ENCODE measurements at regions not wholly inside any gene's neighbourhood (a gene's known extent, or its start where the extent isn't known, plus 50 kb on each side); places are given as distances from the start of the nearest gene placed in this dataset.
"Not testable (repeated sequence)": the region's sequence is repeated elsewhere in the genome, so short reads cannot be mapped to it uniquely, and the experiment has no call there.

DNA sequence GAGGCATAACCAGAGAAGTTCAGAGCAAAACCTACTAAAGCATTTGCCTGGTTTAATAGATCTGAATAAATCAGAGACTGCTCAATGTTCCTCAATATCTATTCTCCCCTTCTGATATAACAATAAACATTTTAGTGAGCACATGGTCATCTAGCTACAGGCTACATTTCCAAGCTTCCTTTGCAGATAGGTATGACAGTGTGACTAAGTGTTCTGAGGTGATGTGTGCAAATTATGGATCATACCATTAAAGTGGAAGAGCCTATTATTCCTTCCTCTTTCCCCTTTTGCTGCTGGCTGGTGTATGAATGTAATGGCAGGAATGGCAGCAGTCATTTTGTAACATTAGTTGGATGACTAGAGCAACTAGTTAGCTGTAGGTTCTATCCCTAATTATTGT, 285.8 kb upstream of the RASA1 start:
- DNase-seq, result no peak

DNA sequence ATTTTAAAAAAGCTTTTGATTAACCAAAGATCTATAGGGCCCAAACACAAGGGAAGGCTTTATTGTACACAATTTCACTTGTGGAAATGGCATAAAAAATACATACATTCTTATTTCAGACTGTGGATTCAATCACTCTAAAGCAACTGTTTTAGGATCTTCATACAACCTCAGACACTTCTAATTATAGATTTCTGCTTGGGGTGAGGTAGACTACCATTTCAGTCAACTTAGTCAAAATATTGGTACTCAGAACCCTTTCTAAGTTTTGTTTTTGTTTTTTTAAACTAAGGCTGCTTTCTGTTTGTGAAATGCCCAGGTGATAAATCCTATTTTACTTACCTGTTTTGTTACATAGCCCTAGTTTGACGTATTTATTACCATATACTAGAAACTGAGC, 284.5 kb upstream of the RASA1 start:
- DNase-seq, result no peak

DNA sequence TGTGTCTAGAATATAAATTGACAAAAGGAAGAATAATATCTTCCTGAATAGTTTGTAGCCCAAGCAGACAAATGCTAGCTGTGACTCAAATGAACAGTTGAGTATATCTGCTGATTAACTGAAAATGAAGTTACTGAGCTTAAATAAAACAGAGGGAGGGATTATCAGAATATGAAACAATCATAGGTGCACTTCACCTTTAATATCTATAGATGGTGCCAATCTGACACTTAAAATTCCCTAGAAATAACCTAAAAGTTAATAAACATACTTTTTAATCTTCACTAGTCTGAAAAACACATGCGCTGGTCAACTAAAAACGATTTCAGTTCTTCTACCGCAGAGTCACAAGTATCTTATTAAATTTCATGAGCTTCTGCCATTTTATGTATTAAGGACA, 280.8 kb upstream of the RASA1 start:
- no peak for DNase-seq

DNA sequence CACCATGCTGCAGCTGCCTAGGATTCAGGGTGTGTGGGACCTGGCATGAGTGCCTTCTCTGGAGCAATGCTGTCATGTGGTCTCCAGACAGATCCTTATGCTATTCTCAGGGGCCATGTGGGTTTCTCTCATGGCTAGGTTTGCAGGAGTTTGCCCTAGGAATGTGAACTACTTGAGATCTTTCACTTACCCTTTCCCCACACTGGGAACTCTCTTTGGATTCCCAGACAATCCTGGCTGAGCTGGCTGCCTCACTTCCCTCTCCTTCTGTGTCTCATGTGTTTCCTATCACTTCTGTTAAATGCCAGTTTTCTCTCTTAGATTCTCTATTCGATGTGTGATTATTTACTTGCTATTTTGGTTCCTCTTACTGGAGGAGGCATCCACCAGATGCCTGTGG, 270.2 kb upstream of the RASA1 start:
- no peak for DNase-seq

DNA sequence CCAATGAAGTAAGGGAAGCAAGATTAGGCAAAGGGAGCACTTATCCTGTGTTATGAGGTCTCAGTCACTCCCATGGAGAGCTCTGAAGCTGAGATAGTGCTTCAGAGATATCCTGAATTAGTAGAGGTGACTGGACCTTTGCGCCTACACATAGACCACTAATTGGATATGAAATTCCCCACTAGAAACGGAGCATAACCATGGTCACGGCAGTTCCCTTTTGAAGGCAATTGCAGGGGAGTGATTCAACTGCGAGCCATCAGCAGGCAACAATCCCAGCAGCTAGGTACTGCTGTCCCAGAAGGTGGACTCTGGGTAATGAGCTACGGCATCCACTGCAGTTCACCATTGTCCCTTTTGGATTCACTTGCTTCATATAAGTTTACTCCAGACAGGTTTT, 267.7 kb upstream of the RASA1 start:
- no peak for DNase-seq

DNA sequence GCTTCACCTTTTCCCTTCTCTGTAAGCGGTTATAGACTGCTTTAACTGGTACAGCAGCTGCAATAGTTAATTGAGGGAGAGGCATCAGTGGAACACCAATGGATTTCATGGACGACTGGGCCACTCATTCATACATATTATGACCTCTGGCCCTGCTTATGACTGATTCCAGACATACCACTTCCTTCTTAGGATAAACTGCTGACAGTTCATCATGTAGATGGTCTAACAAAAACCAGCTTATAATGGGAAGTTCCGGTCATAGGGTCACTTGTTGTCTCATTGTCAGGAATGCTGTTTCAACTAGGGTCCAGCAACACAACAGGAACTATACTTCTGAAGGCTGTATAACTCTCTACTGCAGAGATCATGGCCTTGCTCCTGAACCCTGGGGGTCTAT, 265.2 kb upstream of the RASA1 start:
- no peak for DNase-seq

DNA sequence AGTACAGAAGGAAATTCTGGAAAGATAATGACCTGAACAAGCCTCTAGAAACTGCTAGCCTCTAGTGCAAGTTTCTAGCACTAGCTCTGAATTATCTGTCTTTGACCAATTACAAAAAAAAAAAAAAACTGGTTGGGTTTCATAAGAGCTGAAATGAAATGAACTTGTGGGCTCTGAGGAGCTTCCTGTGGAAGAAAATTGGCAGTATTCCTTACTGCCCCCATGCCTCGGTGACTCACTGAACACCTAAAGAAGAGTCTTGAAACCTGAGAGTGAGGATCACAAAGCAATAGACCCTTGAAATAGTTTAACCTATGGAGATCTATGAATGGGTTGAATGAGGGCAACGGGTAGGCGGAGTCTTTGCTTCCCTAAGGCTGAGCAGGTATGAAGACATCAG, 263.6 kb upstream of the RASA1 start:
- DNase-seq, result no peak

DNA sequence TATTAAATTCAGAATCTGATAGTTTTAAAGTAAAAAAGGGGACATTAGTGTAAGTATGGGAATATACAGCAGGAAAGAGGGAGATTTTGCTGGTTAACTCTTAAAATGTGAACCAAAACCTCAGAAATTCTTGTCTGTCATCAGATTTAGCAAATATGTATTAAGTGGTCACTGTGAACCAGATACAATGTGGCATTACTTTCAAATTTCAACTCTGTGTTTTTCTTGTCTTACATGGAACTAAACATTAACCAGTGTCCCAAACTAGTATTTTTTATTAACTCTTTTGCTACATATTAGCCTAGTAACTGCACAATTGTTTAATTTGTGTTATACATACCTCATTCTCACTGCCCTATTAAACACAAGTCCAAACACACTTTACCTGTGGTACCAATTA, 259.9 kb upstream of the RASA1 start:
- DNase-seq, result no peak

DNA sequence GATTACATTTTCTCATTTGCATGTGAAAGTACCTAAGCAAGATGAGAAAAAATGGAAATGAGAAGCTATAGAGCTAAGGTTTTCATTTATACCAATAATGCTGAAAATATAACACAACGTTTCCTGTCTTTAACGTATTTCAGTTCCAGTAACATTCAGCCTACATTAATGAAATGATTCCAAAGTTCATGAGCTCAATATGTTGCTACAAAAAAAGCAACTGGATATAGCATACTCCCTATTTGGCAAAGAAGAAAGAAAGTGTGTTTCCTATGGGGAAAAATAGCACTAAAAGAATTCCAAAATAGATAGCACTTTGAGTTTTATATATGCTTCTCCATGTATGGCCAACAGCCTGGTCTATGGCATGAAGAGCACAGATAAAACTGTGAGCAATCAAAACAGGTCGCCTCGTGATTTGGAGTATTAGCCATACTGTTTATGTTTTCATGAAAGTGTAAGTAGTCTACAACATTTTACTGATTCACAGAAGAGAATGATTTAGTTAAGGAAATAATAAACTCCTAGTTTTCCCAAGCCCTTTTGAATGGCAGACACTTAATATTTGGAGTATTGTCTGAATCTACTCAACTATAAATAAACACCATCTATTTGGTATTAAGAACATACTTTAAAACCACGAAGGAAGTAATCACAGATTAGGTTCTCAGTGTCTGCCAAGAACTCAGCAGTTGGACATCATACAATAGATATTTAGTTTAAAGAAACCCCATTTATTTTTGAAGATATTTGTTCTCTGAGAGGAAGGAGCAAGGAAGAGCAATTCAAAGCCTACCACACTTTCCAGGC, 258.7 kb upstream of the RASA1 start:
- DNase-seq, result no peak

DNA sequence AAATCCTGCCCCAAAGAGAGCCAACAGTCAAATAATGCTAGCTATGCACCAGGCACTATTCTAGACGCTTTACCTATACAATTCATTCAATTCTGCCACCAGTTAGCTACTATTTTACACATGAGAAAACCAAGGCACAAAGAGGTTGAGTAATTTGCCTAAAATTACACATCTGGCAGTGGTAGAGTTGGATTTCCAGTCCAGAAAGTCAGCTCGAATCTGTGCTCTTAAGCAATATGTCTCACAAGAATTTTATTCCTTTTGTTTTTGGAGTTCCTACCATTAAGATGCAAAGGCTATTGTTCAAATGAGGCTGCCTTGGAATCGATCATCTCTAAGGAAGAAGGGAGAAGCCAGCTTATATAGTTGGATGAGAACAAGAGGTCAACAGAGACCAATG, 256.9 kb upstream of the RASA1 start:
- DNase-seq, result no peak

DNA sequence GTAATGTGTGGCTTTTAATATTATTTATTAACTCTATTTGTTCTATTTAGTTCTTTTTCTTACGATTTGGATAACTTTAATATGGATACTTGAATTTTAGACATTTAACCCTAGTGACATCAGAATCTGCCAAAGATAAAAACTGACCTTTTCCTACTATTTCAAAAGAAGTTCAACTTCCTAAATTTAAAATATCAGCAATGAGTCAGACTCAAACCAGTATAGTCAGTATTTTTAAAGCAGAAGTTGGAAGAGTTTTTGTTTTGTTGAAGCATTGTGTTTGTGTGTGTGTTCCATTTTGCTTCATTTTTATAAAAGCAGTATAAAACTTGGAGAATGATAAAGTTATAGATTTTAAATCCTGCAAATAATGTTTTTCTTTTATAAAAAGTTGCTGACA, 251.8 kb upstream of the RASA1 start:
- no peak for DNase-seq

DNA sequence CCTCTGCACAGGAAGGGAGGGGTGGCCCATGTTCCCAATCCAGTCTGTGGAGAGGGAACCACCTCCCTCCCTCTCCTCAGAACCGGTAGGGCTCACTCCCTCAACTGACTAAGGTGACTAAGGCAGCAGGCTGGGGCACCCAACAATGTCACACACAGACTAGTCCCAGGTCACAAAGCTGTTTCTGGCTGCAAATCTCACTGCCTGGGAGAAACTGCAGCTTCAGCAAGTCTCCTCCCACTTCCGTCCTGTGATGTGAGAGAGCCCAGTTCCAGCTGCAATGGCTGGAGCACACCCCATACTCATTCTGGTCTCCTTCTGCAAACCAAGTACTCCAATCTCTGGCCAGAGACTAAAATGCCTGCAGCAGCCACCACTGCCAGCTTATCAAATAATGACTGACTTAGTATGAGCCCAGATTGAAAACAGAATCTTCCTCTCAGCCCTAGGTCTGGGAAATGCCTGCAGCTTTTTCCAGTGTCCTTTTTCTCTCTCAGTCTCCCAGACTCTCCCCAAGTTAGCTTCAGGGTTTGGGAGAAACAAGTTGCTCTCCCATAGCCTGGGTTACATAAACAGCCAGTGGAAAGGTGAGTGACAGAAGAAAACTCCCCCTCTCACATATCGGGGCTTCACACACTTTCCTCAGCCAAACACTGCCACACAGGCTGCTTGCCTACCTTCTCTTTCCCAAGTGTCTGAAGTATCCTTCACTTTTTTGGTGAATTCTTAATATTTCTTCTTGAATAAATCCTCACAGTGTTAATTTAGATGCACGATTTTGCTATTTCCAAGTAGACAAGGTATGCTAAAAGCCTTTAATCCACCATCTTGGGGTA, 247.4 kb upstream of the RASA1 start:
- DNase-seq, result peak; percentile 6

DNA sequence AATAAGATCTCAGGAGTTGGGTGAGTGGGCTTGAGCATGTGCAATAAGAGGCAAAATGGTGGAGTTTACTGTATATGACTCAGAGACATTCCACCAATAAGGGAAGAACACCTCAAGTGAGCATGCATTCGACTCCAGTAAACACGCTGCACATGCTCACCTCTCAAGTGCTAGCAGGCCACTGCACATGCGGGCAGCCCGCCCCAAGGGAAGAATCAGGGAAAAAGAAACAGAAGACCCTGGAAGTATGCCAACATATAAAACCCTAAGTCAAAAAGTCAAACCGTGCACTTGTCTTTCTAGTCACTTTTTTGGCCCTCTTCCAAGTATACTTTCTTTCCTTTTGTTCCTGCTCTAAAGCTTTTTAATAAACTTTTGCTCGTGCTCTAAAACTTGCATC, 245.3 kb upstream of the RASA1 start:
- no peak for DNase-seq

DNA sequence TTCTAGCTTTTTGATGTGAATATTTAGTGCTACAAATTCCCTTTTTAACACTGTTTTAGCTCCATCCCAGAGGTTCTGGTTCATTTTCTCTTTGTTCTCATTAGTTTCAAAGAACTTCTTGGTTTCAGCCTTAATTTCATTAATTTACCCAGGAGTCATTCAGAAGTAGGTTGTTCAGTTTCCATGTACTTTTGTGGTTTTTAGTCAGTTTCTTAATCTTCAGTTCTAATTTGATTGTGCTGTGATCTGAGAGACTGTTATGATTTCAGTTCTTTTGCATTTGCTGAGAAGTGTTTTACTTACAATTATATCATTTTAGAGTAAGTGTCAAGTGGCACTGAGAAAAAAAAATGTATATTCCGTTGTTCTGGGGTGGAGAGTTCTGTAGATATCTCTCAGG, 240.1 kb upstream of the RASA1 start:
- DNase-seq, result no peak

DNA sequence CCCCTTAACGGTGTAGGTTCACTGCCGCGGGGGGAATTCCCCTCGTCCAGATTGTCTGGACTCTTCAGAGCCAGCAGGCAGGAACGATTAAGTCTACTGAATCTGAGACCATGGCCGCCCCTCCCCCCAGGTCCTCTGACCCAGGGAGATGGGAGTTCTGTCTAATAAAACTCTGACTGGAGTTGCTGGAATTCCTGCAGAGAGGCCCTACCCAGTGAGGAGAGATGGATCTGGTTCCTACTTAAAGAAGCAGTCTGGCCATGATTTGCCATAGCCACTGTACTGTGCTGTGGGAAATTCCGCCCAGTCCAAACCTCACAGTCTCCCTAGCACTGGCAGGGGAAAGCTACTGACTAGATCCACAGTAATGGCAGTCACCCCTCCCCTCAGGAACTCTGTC, 237.7 kb upstream of the RASA1 start:
- no peak for DNase-seq

DNA sequence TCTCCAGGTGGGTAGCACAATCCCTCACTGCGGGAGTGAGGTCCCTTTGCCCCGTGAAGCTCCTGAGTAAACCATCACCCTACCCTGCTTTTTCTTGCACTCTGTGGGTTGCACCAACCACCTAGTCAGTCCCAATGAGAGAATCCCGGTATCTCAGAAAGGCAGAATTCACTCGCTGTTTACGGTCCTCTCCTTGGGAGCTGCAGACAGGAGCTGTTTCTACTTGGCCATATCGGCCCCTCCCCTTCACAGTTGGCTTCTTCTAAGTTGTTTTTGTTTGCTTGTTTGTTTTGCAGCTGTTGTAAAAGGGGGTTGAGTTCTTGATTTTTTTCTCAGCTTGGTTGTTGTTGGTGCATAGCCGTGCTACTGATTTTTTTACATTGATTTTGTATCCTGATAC, 237.0 kb upstream of the RASA1 start:
- DNase-seq, result no peak

DNA sequence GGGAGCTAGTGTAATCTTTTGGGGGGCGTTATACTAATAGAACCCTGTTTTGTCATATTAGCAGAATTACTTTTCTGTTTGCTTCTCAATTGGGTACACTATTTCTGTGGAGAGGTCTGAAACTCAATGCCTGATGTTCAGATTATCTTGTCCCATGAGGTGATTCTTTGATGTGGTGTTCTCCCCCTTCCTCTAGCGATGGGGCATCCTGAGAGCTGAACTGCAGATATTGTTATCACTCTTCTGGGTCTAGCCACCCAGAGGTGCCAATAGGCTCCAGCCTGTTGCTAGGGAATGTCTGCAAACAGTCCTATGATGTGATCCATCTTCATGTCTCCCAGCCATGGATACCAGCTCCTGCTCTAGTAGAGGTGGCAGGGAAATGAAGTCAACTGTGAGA, 233.1 kb upstream of the RASA1 start:
- no peak for DNase-seq

DNA sequence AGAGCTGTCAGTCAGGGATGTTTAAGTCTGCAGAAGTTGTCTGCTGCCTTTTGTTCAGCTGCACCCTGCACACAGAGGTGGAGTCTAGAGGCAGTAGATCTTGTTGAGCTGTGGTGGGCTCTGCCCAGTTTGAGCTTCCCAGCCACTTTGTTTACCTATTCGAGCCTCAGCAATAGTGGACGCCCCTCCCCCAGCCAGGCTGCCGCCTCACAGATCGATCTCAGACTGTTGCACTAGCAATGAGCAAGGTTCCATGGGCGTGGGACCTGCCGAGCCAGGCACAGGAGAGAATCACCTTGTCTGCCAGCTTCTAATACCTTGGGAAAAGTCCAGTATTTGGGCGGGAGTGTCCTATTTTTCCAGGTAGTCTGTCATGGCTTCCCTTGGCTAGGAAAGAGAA, 225.1 kb upstream of the RASA1 start:
- no peak for DNase-seq

DNA sequence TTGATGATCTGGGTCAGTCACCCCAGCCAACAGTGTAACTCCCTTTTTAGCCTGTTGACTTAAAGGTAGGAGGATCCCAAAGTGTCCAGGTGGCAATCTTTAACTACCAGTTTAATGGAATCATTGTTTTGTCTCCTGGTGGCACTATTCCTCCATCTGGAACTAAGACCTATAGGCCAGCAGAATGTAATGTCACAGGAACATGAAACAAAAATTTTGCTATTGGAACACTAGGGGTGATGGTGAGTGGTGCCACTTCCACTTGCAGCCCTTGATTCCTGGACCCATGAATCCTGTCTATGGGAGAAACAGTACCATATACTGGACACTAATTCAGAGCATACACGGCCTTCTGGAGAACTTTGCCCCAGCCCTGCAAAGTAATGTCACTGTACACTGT, 219.5 kb upstream of the RASA1 start:
- DNase-seq, result no peak

DNA sequence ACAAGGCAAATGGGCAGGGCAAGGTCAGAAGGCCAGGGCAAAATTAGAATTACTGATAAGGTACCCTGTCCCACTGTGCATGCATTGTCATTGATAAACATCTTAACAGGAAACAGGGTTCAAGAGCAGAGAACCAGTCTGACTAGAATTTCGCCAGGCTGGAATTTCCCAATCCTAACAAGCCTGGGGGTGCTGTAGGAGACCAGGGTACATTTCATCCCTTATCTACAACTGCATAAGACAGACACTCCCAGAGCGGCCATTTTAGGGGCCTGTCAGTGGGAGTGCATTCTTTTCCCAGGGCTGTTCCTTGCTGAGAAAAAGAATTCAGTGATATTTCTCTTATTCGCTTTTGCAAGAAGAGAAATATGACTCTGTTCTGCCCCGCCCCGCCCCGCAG, 218.7 kb upstream of the RASA1 start:
- not testable (repeated sequence) for DNase-seq

DNA sequence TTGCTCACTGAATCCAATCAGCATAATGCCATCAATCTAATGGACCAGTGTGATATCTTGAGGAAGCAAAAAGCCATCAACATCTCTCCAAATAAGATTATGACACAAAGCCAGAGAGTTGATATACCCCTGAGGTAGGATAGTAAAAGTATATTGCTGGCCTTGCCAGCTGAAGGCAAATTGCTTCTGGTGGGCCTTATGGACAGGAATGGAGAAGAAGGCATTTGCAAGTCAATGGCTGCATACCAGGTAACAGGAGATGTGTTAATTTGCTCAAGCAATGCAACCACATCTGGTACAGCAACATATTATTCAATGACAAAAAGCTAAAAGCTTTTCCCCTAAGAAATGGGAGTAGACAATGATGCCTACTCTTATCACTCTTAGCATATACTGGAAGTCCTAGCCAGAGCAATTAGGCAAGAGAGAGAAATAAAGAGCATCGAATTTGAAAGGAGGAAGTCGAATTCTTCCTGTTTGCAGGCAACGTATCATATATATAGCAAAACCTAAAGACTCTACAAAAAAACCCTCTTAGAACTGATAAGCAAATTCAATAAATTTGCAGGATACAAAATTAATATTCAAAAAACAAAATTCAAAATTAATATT, 216.1 kb upstream of the RASA1 start:
- no peak for DNase-seq

DNA sequence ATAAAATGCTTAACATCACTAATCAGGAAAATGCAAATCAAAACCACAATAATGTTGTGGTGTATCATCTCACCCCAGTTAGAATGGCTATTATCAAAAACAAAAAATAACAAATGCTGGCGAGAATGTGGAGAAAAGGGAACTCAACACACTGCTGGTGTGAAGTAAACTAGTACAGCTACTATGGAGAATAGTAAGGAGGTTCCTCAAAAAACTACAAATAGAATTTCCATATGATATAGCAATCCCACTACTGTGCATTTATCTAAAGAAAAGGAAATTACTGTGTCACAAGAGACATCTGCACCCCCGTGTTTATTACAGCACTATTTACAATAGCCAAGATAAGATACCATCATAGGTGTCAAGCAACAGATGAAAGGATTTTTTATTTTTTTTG, 214.5 kb upstream of the RASA1 start:
- no peak for DNase-seq

DNA sequence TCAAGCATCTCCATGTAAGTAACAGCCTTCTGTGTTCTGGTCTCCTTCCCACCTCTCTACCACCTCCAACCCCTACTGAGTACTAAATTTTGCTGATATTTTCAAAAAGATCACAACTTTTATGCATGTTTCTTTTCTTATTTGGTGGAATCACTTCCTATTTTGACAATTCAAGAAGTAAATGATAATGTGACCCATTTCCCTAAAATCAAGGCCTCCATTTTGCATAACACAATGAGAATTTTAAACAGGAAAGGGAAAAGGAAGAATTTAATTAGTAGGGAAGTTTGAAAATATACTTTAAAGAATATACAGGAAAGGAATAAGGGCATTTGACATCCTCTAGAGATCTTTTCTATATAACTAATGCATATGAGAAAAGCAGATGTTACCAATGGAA, 212.9 kb upstream of the RASA1 start:
- DNase-seq, result no peak

DNA sequence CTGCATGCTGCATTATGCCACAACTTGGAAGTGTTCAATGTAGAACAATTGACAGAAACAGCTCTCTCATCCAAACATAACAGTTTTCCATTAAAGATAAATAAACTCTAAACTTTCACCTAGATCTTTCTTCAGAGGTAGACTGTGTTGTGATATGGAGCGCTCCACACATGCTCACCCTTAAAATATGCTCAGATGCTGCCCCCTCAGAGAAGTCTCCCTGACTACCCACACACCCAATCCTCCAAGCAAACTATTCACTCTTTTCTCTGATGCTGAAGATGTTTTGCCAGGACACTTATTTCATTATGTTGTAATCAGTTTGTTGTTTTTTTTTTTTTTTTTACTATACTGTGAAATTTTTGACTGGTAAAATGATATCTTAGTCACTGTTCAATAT, 206.6 kb upstream of the RASA1 start:
- no peak for DNase-seq

Data from NCI-H774 (cell line).